ENCODE measurements at regions not wholly inside any gene's neighbourhood (a gene's known extent, or its start where the extent isn't known, plus 50 kb on each side); places are given as distances from the start of the nearest gene placed in this dataset.

DNA sequence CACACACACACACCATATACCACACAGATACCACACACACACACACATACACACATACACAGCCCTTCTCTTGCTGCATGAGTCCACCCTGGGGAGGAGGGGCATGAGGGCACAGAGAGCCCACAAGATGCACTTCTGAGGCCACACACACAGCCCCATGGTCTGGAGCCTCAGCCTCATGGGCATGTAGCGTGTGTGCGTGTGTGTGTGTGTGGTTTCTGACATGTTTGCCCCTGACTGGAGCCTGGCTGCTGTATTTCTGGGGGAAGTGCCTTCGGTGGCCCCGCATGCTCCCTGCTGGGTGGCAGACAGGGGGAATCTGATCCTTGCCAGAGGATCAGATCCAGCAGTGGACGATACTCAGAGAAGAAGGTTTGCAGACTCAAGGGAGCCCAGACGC, 97.0 kb upstream of the PRR5 start:
- TF ChIP-seq CTCF (IDR thresholded peaks at IDR 0.05) (no peak), POLR2A (IDR thresholded peaks at IDR 0.05) (no peak)

Measured in testis (tissue), 2 donors.